ENCODE measurements at regions not wholly inside any gene's neighbourhood (a gene's known extent, or its start where the extent isn't known, plus 50 kb on each side); places are given as distances from the start of the nearest gene placed in this dataset.

- in situ Hi-C loops (cut with HindIII; ENCODE audit: low sequenced_read_pairs), result no loop called here
Measured at GRCh38 chr15:91471468-91471867, 371.4 kb downstream of the SV2B start.

DNA sequence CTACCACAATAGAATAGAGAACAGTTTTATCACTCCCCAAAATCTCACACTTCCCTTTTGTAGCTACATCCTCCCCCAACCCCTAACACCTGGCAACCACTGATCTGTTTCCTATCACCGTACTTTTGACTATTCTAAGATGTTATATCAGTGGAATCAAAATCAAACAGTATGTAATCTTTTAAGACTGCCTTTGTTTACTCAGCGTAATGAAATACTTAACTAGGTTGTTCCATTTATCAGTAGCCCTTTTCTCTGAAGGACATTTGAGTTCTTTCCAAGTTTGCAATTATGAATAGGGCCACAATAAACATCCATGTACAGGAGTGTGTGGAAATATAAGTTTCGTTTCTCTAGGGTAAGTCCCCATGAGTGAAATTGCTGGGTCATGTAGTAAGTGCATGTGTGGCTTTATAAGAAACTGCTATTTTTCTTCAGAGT lies 372.3 kb downstream of the SV2B start:
- in situ Hi-C loops (cut with HindIII; ENCODE audit: low sequenced_read_pairs), result no loop called here

GRCh38 chr15:91473894-91474545 lies 374.0 kb downstream of the SV2B start:
- in situ Hi-C loops (cut with HindIII; ENCODE audit: low sequenced_read_pairs), result no loop called here

DNA sequence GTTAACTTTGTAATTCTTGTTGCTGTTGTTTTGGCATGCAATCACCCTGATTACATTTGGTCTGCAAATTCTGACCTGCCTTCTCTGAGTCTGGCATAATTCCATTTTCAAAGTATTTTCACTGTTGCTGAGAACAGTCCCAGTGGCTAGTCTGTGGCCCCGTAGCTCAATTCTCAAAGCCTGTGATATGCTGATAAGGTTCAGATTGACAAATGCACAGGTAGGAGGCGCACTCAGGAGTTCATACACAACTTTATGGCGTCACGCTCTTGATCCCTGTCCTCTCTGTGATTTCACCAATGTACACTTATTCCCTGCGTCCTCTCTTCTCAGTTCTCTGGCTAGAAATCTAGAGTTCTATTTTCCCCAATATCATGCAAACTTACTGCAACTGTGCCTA lies 376.6 kb upstream of the SLCO3A1 start:
- in situ Hi-C loops (cut with HindIII; ENCODE audit: low sequenced_read_pairs), result no loop called here

- in situ Hi-C loops (cut with HindIII; ENCODE audit: low sequenced_read_pairs), result no loop called here
Measured at GRCh38 chr15:91478717-91479191, 374.8 kb upstream of the SLCO3A1 start.

DNA sequence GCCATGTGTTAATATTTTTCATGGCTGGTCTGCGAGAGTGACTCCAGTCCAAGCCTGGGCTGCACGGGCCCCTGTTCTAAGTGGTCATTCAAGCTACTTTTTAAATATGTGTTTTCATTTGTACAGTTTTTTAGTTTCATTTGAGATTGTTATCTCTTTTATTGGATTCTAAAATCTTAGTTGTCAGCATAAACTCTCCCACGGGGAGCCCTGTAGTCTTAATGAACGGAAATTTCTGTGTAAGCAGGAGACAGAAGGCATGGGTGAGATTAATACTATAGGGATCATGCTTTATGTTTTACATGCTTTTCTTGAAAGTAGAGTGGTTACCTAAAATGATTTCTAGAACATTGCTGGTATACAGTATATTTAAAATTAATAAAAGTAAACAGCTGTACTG lies 373.1 kb upstream of the SLCO3A1 start:
- in situ Hi-C loops (cut with HindIII; ENCODE audit: low sequenced_read_pairs), result no loop called here

GRCh38 chr15:91482799-91483198 lies 370.7 kb upstream of the SLCO3A1 start:
- in situ Hi-C loops (cut with HindIII; ENCODE audit: low sequenced_read_pairs), result no loop called here

DNA sequence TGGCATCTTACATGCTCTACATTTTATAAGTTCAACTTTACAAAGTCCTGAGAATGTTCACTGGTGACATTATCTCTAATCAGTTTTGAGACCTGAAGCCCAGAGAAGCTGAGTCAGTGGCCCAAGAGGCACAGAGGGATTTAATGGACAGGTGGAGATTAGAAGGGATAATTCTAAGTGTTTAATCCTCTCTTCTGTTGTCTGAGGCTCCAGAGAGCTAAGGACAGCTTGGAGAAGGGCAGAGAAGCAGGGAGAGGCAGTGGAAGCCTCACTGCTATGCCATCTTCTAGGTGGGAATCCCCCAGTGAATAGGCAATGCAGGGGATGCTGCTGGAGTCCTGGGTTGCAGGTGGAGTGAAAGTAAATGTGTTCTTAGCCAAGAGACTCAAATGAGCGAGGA lies 369.4 kb upstream of the SLCO3A1 start:
- in situ Hi-C loops (cut with HindIII; ENCODE audit: low sequenced_read_pairs), result no loop called here

DNA sequence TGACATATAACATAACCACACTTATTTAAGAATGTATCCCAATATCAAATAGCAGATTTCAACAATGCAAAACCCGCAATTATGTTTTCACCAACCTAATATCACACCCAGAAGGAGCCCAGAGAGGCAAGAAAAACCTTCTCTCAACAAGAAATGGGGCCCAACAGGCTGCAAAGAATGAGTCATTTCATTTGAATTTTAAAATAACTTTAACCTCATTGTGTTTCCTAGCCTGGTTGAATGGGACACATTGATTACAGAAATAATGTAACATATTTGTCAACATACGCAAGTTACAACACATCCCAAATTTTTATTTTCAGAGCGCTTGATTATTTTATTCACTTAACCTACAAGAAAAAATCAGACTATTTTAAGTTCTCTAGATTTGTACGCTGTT lies 365.1 kb upstream of the SLCO3A1 start:
- in situ Hi-C loops (cut with HindIII; ENCODE audit: low sequenced_read_pairs), result no loop called here

- in situ Hi-C loops (cut with HindIII; ENCODE audit: low sequenced_read_pairs), result no loop called here
Measured at GRCh38 chr15:91490211-91490610, 363.3 kb upstream of the SLCO3A1 start.

- in situ Hi-C loops (cut with HindIII; ENCODE audit: low sequenced_read_pairs), result no loop called here
Measured at GRCh38 chr15:91491101-91491950, 362.2 kb upstream of the SLCO3A1 start.

- in situ Hi-C loops (cut with HindIII; ENCODE audit: low sequenced_read_pairs), result no loop called here
Measured at GRCh38 chr15:91496754-91497691, 356.5 kb upstream of the SLCO3A1 start.

DNA sequence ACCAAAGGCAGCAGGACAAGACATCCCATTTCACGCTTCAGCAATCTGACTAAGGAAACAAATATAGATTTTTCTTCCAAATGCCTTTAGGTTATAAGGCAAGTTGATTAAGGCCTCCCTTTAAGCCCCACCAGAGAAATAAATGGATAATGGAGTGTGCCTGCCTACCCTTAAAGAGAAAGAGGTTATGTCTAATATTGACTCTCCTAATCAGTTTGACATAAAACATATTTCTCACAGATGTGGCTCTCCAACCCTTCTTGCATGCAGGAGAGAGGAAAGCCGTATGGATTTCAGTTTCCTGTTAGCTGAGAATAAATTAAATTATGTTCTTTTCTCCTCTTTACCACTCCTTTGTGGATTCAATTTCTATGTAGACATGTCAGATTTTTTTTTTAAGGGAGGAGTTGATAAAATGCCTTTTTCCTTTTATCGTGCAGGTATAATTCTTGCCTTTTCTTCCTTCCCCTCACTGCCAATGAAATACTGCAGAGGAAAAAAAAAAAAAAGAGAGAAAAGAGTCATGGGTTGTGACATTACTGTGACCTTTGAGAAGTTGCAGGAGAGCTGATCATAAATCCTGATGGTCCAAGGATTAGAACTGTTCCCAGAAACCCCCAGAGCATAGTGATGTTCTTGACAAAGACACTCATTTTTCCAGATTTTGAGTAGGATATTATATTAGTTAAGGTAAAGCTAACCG lies 355.3 kb upstream of the SLCO3A1 start:
- in situ Hi-C loops (cut with HindIII; ENCODE audit: low sequenced_read_pairs), result no loop called here

DNA sequence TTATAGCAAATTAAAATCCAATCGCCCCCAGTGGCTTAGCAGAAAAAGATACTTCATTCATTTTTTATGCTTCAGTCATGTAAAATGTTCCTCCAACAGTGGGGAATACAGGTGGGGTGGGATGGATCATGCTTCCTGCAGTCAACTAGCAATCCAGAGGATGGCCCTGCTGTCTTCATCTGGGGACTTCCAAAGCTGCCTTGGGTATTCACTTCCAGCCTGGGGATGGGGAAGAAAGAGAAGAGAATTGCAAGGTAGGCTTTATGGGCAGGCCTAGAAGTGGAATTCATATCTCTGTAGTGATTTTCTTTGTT lies 354.8 kb upstream of the SLCO3A1 start:
- in situ Hi-C loops (cut with HindIII; ENCODE audit: low sequenced_read_pairs), result no loop called here

GRCh38 chr15:91499774-91500383 lies 353.6 kb upstream of the SLCO3A1 start:
- in situ Hi-C loops (cut with HindIII; ENCODE audit: low sequenced_read_pairs), result no loop called here

GRCh38 chr15:91508633-91509032 lies 344.9 kb upstream of the SLCO3A1 start:
- in situ Hi-C loops (cut with HindIII; ENCODE audit: low sequenced_read_pairs), result no loop called here

GRCh38 chr15:91514147-91514546 lies 339.4 kb upstream of the SLCO3A1 start:
- in situ Hi-C loops (cut with HindIII; ENCODE audit: low sequenced_read_pairs), result no loop called here

- in situ Hi-C loops (cut with HindIII; ENCODE audit: low sequenced_read_pairs), result no loop called here
Measured at GRCh38 chr15:91515188-91515754, 338.2 kb upstream of the SLCO3A1 start.

GRCh38 chr15:91516866-91517265 lies 336.6 kb upstream of the SLCO3A1 start:
- in situ Hi-C loops (cut with HindIII; ENCODE audit: low sequenced_read_pairs), result no loop called here
